ENCODE measurements at regions not wholly inside any gene's neighbourhood (a gene's known extent, or its start where the extent isn't known, plus 50 kb on each side); places are given as distances from the start of the nearest gene placed in this dataset.

GRCh38 chr1:170856455-170856854, 78.9 kb upstream of the MROH9 start:
- H3K4me1 ChIP-seq (ENCODE audit: control insufficient read depth in 1 of 2, low read depth in 2 of 2) = no peaks in the 10 kb centered on the region
- DNase-seq (ENCODE audit: low spot score) = no peak
- no peaks in the 10 kb centered on the region for H3K9me3 ChIP-seq
- ATAC-seq (ENCODE audit: insufficient number of reproducible peaks, low FRiP score, low read depth) = no peak
- H3K27me3 ChIP-seq (replicated peaks; ENCODE audit: insufficient read depth) = no peaks in the 10 kb centered on the region
- H3K4me3 ChIP-seq = peak overlapping the region; percentile 23
- no peak for TF ChIP-seq CTCF (IDR thresholded peaks at IDR 0.05)
- no peak overlapping the region for H3K27ac ChIP-seq
- no peaks in the 10 kb centered on the region for H3K36me3 ChIP-seq

GRCh38 chr1:170857955-170858354, 77.4 kb upstream of the MROH9 start:
- DNase-seq (ENCODE audit: low spot score) = no peak
- H3K9me3 ChIP-seq = no peaks in the 10 kb centered on the region
- no peak overlapping the region for H3K27ac ChIP-seq
- no peak for ATAC-seq (ENCODE audit: insufficient number of reproducible peaks, low FRiP score, low read depth)
- no peak for TF ChIP-seq CTCF (IDR thresholded peaks at IDR 0.05)
- H3K4me1 ChIP-seq (ENCODE audit: control insufficient read depth in 1 of 2, low read depth in 2 of 2) = no peaks in the 10 kb centered on the region
- no peaks in the 10 kb centered on the region for H3K36me3 ChIP-seq
- H3K27me3 ChIP-seq (replicated peaks; ENCODE audit: insufficient read depth) = no peaks in the 10 kb centered on the region
- no peak overlapping the region for H3K4me3 ChIP-seq

- Histone ChIP-seq H3K4me3 (no peak overlapping the region), H3K27ac (no peak overlapping the region), H3K9me3 (no peaks in the 10 kb centered on the region), H3K4me1 (ENCODE audit: control insufficient read depth in 1 of 2, low read depth in 2 of 2) (peaks cover 11 to 18% of the 10 kb centered on the region in 2 donors), H3K27me3 (replicated peaks; ENCODE audit: insufficient read depth) (no peaks in the 10 kb centered on the region), H3K36me3 (no peaks in the 10 kb centered on the region)
- no peak for TF ChIP-seq CTCF (IDR thresholded peaks at IDR 0.05)
- DNase-seq (ENCODE audit: low spot score) (no peak), ATAC-seq (ENCODE audit: insufficient number of reproducible peaks, low FRiP score, low read depth) (no peak)
These were observed 71.7 kb upstream of the MROH9 start for GRCh38 chr1:170863621-170864020.

- DNase-seq (ENCODE audit: low spot score) = no peak
- H3K27ac ChIP-seq = peak overlapping the region in 1 of 2 donors; percentile 49
These were observed 71.1 kb upstream of the MROH9 start for GRCh38 chr1:170864238-170864637.

GRCh38 chr1:170864876-170865538, 70.3 kb upstream of the MROH9 start:
- no peak for TF ChIP-seq CTCF (IDR thresholded peaks at IDR 0.05)
- peak overlapping the region in 1 of 2 donors; percentile 49 for H3K27ac ChIP-seq
- ATAC-seq (ENCODE audit: insufficient number of reproducible peaks, low FRiP score, low read depth) = no peak

More at GRCh38 chr1:170864238-170864637, 71.1 kb upstream of the MROH9 start:
- H3K36me3 ChIP-seq = no peaks in the 10 kb centered on the region
- no peak for TF ChIP-seq CTCF (IDR thresholded peaks at IDR 0.05)
- no peaks in the 10 kb centered on the region for H3K9me3 ChIP-seq
- H3K27me3 ChIP-seq (replicated peaks; ENCODE audit: insufficient read depth) = no peaks in the 10 kb centered on the region
- no peak overlapping the region for H3K4me3 ChIP-seq
- peaks cover 11 to 18% of the 10 kb centered on the region in 2 donors for H3K4me1 ChIP-seq (ENCODE audit: control insufficient read depth in 1 of 2, low read depth in 2 of 2)
- no peak for ATAC-seq (ENCODE audit: insufficient number of reproducible peaks, low FRiP score, low read depth)

More at GRCh38 chr1:170864876-170865538, 70.3 kb upstream of the MROH9 start:
- H3K27me3 ChIP-seq (replicated peaks; ENCODE audit: insufficient read depth) = no peaks in the 10 kb centered on the region
- no peaks in the 10 kb centered on the region for H3K9me3 ChIP-seq
- no peak for DNase-seq (ENCODE audit: low spot score)
- H3K36me3 ChIP-seq = no peaks in the 10 kb centered on the region
- H3K4me1 ChIP-seq (ENCODE audit: control insufficient read depth in 1 of 2, low read depth in 2 of 2) = peaks cover 11 to 18% of the 10 kb centered on the region in 2 donors
- H3K4me3 ChIP-seq = no peak overlapping the region
